GDM1 (cell line): ENCODE measurements at regions not wholly inside any gene's neighbourhood (a gene's known extent, or its start where the extent isn't known, plus 50 kb on each side); places are given as distances from the start of the nearest gene placed in this dataset.

ENCODE experiments used
- DNase-seq: peaks from one replicate; lab custom pipeline; 2025; lab: John Stamatoyannopoulos, UW

DNA sequence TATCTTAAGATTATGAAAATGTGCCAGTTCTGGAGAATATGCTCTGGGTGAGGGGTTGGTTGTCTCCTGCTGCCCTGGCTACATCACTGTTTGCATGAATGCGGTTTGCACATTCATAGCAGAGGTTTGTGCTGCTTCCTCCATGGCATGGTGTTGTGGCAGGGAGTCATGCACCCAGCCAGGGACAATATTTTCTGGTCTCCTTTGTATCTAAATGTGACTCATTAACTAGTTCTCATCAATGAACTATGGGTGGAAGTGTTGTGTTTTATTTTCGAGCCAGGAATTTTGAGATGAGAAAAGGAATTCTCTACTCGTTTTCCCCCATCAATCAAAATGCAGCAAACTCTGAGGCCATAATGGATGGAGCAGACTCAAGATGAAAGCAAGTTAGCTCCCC lies 527.3 kb downstream of the SNAPC1 start:
- DNase-seq = no peak

DNA sequence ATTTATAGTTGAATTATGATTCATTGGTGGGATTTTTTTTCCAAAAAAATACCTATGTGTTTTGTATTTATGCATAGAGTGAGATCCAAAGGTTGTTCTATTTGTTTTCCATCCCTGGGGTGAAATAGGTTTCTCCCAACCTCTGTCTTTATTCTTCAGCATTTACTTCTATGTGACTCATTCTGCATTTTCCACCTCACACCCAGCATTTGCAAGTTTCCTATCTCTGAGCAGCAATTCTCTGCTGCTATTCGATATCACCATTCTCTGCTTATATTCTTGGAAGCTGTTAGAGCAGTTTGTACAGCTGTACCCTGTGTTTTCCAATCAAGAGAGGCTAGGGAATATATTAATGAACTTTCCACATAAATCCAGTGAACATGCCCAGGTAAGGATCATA lies 538.9 kb downstream of the SNAPC1 start:
- DNase-seq = no peak

DNA sequence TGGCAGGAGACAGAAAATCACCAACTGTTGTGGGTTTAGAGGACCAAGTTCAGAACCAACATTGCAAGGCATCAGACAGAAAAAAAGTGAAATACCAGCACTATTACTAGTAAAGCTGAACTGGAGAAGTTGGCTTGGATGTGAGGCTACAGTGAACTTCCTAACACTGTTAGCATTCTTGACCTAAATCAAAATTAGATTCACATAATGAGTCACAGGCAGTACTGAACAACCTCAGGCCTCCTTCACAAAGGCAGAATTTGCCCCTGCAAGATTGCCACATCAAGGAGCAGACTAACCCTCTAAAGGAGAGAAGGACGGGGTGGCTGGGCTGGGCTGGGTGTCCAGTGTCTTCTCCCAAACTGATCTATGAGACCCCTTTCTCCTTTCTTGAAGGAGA lies 539.7 kb downstream of the SNAPC1 start:
- DNase-seq = no peak

DNA sequence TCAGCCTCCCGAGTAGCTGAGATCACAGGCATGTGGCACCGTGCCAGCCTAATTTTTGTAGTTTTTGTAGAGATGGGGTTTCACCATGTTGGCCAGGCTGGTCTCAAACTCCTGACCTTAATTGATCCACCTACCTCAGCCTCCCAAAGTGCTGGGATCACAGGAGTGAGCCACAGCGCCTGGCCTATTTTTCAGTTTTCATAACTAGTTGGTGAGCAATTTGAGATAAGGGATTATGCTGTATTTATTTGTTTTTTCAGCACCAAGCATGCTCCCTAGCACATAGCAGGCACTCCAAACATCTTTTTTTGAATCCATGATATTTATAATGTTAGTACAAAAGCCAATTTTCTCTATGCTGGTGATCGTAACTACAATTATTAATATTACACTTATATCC lies 541.2 kb downstream of the SNAPC1 start:
- DNase-seq = no peak

DNA sequence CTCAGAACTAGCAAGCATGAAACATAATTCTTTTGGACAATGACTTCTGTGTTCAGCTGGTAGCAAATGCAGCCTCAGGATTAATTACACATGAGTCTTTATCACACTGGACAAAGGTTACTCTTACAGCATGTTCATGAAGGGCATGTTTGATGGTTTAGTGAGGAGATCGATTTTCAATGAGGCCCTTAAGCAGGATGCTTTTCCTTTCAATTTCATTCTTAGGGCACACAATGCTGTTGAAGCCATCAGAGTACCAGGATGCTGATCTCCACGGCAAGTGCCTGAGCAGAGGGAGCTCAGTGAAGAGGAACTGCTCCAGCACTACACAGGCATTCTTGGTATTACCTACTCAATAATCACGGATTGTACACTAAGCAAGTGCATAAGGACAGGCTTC lies 542.0 kb downstream of the SNAPC1 start:
- no peak for DNase-seq

DNA sequence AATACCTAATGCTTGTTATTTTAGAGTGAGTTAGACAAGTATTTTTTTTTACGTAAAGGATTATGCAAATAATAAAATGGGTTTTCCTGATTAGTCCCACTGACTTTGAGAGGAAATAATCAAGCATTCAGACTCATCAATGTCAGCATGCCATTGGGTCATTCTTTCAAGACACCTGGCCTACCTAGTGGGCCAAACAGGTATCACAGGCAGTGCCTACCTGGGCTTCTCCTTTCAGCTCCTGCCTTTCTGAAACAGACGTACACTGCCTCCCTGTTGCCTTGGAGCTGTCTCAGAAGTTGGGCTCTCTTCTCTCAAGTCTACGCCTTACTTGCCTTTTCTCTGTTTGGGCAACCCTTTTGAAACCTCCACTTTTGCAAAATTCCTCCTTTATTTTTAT lies 545.6 kb downstream of the SNAPC1 start:
- no peak for DNase-seq

DNA sequence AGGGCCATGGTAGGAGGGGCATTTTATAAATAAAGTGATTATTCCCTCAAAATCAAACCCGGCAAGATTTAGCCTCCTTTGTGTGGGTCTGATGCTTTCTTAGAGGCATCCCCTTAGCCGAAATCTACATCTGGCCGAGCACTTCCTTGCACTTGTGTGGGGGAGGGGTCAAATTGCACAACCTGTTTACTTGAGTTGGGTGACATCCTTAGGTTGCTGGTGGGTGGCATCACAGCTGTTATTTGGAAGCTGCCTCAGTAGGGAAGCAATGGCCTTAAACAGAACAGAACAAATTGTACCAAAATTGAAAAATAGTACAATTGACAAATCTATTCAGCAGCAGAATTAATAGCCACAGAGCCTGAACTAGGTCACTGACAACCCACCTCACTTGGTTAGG lies 546.1 kb downstream of the SNAPC1 start:
- no peak for DNase-seq

DNA sequence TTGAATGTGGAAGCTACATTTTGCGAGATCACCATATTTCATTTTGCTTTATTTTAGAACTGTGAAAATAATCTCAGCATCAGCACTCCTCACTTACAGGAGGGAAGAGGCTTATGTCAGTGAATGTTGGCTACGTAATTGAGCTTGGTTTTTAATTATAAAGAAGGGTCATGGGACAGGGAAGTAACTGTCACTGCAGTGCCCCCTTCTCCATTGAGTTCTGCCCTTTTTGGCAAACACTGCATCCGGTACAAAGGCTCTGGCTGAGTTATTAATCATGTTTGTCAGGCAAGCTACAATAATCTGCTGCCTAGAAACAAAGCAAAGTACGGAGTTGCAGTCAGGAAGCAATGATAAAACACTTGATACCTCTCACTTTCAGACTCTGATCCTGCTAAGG lies 546.7 kb downstream of the SNAPC1 start:
- DNase-seq = no peak

DNA sequence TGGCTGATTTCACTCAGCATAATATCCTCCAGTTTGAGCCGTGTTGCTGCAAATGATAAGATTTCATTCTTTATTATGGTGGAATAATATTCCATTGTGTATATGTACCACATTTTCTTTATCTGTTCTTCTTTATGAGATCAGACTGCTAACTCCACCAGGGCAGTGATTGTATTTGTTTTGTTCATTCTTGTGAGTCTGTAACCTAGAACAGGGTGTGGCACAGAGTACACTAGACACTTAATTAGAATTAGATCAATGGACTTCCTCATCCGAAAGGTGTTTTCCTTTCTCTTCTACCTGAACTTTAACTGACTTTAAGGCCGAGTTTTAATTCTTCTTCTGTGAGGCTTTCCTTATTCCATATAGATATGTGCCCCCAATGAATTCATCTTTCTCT lies 551.0 kb downstream of the SNAPC1 start:
- no peak for DNase-seq

DNA sequence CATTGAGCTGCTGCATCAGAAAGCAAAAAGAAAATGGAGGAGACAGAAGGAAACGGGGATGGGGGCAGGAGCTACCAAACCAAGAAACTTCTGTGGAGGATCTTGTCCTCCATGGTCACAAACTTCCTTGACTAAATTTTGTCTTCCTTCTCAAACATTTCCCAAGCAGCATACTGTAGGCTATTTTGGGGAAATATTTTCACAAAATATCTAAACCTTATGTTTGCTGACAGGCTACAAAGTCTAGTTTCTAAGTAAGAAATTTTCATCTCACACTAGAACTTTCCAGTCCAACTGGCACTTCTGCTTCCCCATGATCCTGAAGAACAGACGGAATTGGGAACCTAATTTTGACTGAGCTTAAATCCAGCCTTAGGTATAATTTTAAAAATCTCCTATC lies 552.0 kb downstream of the SNAPC1 start:
- no peak for DNase-seq

DNA sequence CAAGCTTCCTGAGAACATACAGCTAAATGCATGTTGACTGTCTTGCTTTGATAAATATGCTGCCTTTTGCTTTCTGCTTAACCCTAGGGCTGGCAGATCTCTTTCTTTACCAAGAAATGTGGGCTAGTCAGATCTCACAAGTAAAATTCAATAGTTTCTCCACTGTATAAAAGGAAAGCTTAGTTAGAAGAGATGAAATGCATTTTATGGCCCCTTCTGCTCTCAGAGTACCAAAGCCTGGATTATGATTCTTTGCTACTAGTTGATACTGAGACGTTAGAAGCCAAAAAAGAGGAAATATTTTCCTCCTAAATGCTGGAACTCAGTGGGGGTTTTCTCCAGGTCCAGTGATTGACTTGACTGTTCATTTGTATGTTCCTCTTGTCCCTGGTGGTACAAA lies 552.7 kb downstream of the SNAPC1 start:
- DNase-seq = no peak

DNA sequence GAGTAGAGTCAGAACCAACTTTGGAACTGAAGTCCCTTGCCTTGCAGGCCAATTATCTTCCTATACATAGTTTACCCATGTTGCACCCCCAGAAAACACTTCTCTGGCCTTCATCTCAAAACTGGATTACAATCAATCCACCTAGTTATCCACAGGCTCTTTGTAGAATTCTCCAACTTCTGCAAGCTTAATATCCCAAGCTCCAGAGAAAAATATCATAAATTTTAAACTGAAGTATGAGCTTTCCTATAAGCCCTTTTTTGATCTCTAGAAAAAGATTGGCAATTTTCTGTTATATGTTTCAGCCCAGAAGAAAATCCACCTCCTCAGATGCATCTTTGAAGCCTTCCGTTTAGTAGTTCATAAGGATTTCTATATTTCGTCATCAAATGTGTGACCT lies 553.4 kb downstream of the SNAPC1 start:
- DNase-seq = no peak

DNA sequence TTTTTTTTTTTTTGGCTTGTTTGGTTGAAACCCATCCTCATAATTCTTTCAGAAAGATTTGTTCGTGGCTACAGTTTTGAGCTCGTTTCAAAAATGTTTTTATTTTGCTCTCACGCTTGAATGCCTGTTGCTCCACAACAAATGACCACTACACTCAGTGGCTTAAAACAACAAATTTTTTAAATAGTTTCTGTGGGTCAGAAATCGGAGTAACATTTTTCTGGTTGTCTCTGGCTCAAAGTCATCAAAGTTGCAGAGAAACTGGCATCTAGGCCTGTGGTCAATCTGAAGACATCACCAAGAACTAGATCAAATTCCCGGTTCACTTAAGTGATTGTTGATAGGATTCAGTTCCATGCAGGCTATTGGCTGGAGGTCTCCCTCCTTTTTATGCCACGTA lies 560.0 kb downstream of the SNAPC1 start:
- no peak for DNase-seq

DNA sequence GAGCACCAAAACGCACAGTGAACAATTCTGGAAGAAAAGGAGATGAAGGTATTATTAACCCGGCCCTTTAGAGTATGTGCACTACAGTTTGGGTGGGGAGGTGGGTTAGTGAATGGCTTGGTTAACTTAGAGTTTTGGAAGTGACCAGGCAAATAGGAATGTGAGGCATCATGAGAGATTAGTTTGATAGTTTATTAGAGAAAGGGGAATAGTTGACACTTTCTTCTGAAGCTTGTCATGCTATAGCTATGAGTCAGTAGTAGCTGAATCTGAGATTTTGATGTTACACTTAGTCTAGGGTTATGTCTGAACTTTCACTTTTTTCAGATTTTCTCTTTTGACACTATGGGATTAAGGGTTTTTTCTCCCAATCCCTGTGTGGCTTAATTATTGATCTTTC lies 567.2 kb downstream of the SNAPC1 start:
- no peak for DNase-seq

DNA sequence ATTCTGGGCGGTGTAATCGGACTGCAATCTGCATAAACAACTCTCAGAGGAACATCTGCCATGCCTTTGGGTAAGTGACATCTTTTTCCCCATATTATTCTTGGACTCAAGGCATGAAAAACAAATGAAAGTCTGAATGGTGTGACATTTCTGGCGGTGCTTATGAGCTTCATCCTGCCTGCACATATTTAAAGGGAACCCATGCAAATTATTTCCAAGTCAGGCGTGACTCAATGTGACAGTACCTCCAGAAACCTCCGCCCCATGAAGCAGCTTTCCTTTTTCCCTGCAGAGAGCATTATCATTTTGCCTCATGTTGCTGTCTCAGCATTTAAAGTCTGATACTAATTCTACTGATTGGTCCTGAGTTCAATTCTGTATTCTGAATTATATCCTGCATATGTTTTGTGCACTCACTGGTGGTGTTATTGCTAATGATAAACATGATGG lies 585.4 kb downstream of the SNAPC1 start:
- DNase-seq = no peak

DNA sequence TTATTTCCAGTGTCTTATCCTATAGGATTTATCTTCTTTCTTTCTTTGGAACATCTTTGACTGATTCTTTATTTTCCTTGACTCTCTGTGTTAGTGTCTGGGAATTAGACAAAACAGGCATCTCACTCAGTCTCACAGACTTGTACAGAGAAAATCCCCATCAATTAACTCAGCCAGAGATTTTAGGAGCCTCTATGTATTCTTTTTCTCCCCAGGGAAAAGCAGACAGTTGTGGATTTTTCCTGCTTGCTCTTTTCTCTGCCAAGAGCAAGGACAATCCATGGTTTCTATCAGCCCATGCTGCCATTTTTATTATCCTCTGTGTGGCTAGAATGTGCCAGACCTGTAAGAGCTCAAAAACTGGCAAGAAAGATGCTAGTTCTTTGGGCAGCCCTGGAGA lies 595.1 kb downstream of the SNAPC1 start:
- no peak for DNase-seq

DNA sequence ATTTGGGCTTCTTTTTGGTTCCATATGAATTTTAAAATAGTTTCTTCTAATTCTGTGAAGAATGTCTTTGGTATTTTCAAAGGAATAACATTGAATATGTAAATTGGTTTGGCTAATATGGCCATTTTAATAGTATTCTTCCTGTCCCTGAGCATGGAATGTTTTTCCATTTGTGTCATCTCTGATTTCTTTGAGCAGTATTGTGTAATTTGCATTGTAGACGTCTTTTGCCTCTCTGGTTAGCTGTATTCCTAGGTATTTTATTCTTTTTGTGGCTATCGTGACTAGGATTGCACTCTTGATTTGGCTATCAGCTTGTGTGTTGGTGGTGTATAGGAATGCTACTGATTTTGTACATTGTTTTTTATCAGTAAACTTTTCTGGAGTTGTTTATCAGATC lies 601.9 kb downstream of the SNAPC1 start:
- no peak for DNase-seq

DNA sequence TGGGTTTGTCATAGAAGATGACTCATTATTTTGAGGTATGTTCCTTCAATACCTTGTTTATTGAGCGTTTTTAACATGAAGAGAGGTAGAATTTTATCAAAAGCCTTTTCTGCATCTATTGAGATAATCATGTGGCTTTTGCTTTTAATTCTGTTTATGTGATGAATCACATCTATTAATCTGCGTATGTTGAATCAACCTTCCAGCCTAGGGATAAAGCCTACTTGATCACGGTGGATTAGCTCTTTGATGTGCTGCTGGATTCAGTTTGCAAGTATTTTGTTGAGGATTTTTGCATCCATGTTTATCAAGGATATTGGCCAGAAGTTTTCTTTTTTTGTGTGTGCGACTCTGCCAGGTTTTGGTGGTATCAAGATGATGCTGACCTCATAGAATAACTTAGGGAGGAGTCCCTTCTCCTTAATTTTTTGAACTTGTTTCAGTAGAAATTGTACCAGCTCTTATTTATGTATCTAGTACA lies 602.6 kb downstream of the SNAPC1 start:
- no peak for DNase-seq

DNA sequence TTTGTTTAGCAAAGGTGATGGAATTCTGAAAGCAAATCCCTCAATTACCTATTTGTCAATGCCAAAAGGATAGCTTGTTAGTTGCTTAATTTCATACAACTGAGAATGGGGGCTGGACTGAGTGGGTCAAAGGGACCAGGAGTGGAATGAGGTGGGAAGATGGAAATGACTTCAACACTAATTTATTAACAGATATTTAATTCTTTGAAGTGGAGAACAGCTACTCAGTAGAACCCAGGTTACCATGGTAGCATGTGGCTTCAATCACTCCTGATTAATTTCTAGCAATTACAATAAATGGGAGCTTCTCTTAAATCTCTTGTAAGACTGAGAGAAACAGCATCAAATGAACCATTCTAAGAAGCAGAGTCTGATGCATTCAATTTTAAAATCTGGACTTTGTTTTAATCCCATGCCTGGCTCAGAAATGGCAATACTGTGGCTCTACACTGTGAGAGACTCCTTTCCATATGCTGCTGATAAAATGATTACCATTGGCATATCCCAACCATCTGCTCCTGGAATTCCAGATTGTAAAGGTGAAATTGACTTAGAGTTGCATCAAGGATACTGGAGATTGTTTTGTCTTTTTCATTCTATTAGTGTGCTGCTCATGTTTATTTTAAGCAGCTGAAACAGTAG lies 607.8 kb downstream of the SNAPC1 start:
- no peak for DNase-seq

DNA sequence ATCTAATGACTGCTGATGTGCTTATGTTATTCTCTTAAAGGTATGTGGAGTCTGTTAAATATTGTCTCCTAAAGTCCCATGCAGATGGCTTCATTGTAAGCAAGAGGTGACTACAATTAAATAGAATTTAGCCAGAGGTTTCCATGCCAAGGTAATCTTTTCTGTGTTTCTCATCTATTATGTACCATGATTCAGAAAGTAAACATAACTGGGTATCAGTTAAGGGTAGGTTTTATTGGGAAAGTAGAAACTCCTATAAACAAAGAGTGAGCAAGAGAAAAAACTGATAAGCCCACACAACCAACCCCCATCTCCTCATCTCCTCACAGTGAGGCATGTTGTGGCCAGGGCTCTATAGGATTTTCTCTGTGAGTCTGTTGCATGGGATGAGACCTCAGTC lies 611.7 kb downstream of the SNAPC1 start:
- no peak for DNase-seq

DNA sequence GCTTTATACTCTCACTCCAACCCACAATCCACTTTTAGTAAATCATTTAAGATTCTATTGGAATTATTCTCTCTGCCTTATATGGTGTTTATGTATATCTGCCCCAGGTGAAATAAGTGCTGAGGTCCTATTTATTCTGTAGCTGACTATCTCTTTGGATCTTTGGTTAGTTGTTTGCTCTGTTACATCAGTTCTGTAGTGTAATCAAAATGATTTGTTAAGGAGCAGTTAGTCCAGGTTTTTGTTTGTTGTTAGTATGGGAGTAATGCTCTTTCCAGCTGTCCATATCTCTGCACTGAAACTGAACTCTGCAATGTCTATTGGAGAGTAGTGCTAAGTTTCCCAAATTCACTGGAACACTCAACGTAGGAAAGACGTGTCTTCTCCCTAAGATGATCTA lies 615.8 kb downstream of the SNAPC1 start:
- no peak for DNase-seq

DNA sequence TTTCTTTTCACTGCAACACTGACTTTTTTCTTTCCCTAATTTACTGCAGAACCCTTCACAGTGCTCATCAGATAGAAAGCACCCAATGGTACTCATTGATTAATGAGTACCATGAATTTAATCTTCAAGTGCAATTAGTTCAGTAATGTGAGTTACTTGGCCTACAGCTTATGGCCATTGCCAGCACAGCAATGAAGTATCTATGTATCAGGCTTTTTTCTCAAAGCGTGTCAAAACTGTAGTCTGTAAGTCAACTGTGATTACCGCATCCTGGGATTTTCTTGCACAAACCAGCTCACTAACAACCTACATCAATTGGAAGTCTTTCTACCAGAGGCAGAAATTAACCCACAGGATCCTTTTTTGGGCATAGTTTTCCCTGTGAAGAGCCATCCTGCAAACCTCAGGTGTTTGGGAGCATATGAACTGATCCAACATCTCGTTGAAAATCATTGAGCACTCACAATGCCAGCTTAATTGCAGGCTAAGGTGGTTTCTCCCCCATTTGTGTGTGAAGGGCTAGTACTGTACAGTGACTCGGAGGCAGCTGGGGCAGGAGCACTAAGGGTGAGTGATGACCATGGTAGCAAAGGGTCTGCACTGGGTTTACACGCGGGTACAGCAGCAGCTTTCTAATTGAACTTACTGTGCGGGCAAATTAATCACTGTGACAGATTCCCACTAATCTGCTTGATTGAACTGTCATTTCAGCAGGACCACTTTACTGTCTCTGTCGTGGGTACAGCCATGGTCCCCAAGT lies 619.3 kb downstream of the SNAPC1 start:
- no peak for DNase-seq

DNA sequence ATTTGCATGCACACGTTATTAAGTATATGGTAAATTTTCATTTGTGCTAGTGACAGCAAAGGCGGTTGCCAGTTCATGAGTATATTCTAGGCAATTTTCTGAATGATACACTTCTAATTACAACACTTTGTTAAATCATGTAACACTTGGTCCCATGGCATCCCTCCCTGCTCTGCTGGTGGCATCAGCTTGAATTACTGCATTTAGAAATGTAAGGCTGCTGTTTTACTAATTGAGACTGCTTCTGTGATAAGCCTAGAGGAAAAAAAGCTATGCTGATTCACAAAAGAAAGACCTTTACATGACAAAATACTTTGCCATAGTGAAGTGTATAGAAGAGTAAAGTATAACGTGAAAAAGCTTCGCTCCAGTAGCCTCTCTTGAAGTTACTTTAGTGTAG lies 636.1 kb downstream of the KCNH5 start:
- no peak for DNase-seq
